Ovary (tissue), 3 donors: ENCODE measurements at regions not wholly inside any gene's neighbourhood (a gene's known extent, or its start where the extent isn't known, plus 50 kb on each side); places are given as distances from the start of the nearest gene placed in this dataset.

Source experiments
- CTCF ChIP-seq, 3 donors: fragments of 450-650 bp in 2 of 3; fragments of 200-600 bp in 1 of 3; IDR thresholded peaks; one replicate each; pipeline versions ENCODE4 v1.5.1 to v1.8.0; 2016 to 2022; ENCODE audit warnings: antibody characterized with exemption in 3 of 3, mild to moderate bottlenecking in 1 of 3
- POLR2A ChIP-seq: fragments of 450-650 bp; IDR thresholded peaks from one replicate; pipeline ENCODE4 v1.6.1; 2017; ENCODE audit warnings: antibody characterized with exemption, mild to moderate bottlenecking, moderate library complexity
- donor health status: DM: no; HTN: no; CAD: no.

GRCh38 chrX:124981420-124981819, 338.3 kb upstream of the TEX13C start:
- no peak for TF ChIP-seq CTCF (IDR thresholded peaks at IDR 0.05)
- TF ChIP-seq POLR2A: no peak
